Endothelial cell of umbilical vein (primary cell): ENCODE measurements at regions not wholly inside any gene's neighbourhood (a gene's known extent, or its start where the extent isn't known, plus 50 kb on each side); places are given as distances from the start of the nearest gene placed in this dataset.

Experiments used
- BruUV-seq: library from RNA; stranded (reverse); fragments of 400-500 nt; replicated peaks from 2 replicates; lab custom pipeline; 2021; lab: Mats Ljungman, UMichigan
- CTCF ChIA-PET: fragments of 300-600, 350-600 bp; sonication (Branson Sonifier 250); formaldehyde crosslinking; loops from one replicate; lab custom pipeline; 2021; ENCODE audit warnings: antibody characterized with exemption, inconsistent platforms; lab: Charles Lee
- POLR2A ChIA-PET: fragments of 300-600, 350-600 bp; sonication (Branson Sonifier 250); formaldehyde crosslinking; loops from one replicate; lab custom pipeline; 2021; ENCODE audit warnings: antibody characterized with exemption, inconsistent platforms; lab: Charles Lee
- DNase-seq: peaks from one replicate; pipeline ENCODE4 v3.0.0-alpha.2; 2011; ENCODE audit warnings: low read depth, low spot score
- FAIRE-seq: peaks from 2 replicates; lab custom pipeline; 2011; peaks lifted over from hg19 to GRCh38; lab: Jason Lieb, UNC
- H2AFZ ChIP-seq: 2 replicates; pipeline ENCODE4 v1.6.0; 2012; ENCODE audit warnings: low read depth, low read length, control low read depth, inconsistent platforms
- H3K27ac ChIP-seq: 2 replicates; pipeline ENCODE4 v1.5.1; 2011; ENCODE audit warnings: low read depth, mild to moderate bottlenecking, control low read depth, low read length, moderate library complexity; ENCODE audit not compliant: insufficient read depth
- H3K27me3 ChIP-seq, 2 experiments: 2 replicates each; pipeline versions ENCODE4 v1.6.0 to v1.6.1; 2011; ENCODE audit warnings: low read length in 2 of 2, mixed read lengths in 1 of 2; ENCODE audit not compliant: control insufficient read depth in 2 of 2, insufficient read depth in 2 of 2
- H3K36me3 ChIP-seq, 2 experiments: 2 replicates in 1 of 2; 3 replicates in 1 of 2; pipeline ENCODE4 v1.5.1; 2011; ENCODE audit warnings: low read length in 2 of 2, mild to moderate bottlenecking in 1 of 2, moderate library complexity in 1 of 2; ENCODE audit not compliant: control insufficient read depth in 2 of 2, insufficient read depth in 2 of 2; ENCODE audit errors: extremely low read depth in 1 of 2
- H3K4me1 ChIP-seq: 3 replicates; pipeline ENCODE4 v1.5.1; 2011; ENCODE audit warnings: mild to moderate bottlenecking, low read length; ENCODE audit not compliant: control insufficient read depth, insufficient read depth; ENCODE audit errors: extremely low read depth
- H3K4me2 ChIP-seq: 2 replicates; pipeline ENCODE4 v1.6.1; 2011; ENCODE audit warnings: low read length, control low read depth, mixed read lengths; ENCODE audit not compliant: insufficient read depth
- H3K4me3 ChIP-seq, 3 experiments: fragments of 200-600 bp in 1 of 3; sonication (generic), shearing (Covaris generic) in 1 of 3; replicated peaks in 1 of 3; 2 replicates each; pipeline ENCODE4 v1.5.1; 2011 to 2016; ENCODE audit warnings: control low read depth in 3 of 3, low read length in 3 of 3, mild to moderate bottlenecking in 2 of 3, inconsistent platforms in 1 of 3, low read depth in 1 of 3, moderate library complexity in 1 of 3; ENCODE audit not compliant: insufficient read depth in 1 of 3
- H3K79me2 ChIP-seq: 2 replicates; pipeline ENCODE4 v1.6.0; 2012; ENCODE audit warnings: low read length, inconsistent platforms; ENCODE audit not compliant: control insufficient read depth, insufficient read depth
- H3K9ac ChIP-seq: replicated peaks from 2 replicates; pipeline ENCODE3; 2011; ENCODE audit warnings: low read length, control low read depth; ENCODE audit not compliant: insufficient read depth; ENCODE audit errors: extremely low read depth
- H3K9me1 ChIP-seq: replicated peaks from 3 replicates; pipeline ENCODE4 v1.6.0; 2011; ENCODE audit warnings: mild to moderate bottlenecking, low read length; ENCODE audit not compliant: control insufficient read depth, insufficient read depth; ENCODE audit errors: extremely low read depth
- H3K9me3 ChIP-seq: replicated peaks from 2 replicates; pipeline ENCODE4 v1.5.1; 2012; ENCODE audit warnings: low read length, inconsistent platforms; ENCODE audit not compliant: control insufficient read depth, insufficient read depth
- H4K20me1 ChIP-seq: replicated peaks from 2 replicates; pipeline ENCODE3; 2011; ENCODE audit warnings: mild to moderate bottlenecking, low read length; ENCODE audit not compliant: control insufficient read depth, insufficient read depth; ENCODE audit errors: extremely low read depth
- CTCF ChIP-seq, 2 donors: IDR thresholded peaks; 1 replicate in 1 of 2; 2 replicates in 1 of 2; pipeline ENCODE4 v1.5.1; 2011; ENCODE audit warnings: low read length in 2 of 2, mild to moderate bottlenecking in 2 of 2, moderate library complexity in 2 of 2, control low read depth in 1 of 2, inconsistent platforms in 1 of 2, low read depth in 1 of 2; ENCODE audit not compliant: insufficient read depth in 1 of 2; ENCODE audit errors: extremely low read depth in 1 of 2
- EZH2 ChIP-seq: IDR thresholded peaks from 2 replicates; pipeline ENCODE4 v1.6.1; 2012; ENCODE audit warnings: borderline replicate concordance, low read depth, mild to moderate bottlenecking, moderate library complexity, low read length, inconsistent platforms; ENCODE audit not compliant: severe bottlenecking
- FOS ChIP-seq: IDR thresholded peaks from 2 replicates; pipeline ENCODE4 v1.6.1; 2011; ENCODE audit warnings: mild to moderate bottlenecking, low read length, moderate library complexity, borderline replicate concordance; ENCODE audit not compliant: insufficient read depth
- GATA2 ChIP-seq: IDR thresholded peaks from 2 replicates; pipeline ENCODE4 v1.7.0; 2011; ENCODE audit warnings: low read depth, mild to moderate bottlenecking, moderate library complexity, mixed read lengths, low read length; ENCODE audit not compliant: insufficient read length, insufficient read depth
- JUN ChIP-seq: IDR thresholded peaks from 2 replicates; pipeline ENCODE4 v1.6.1; 2011; ENCODE audit warnings: borderline replicate concordance, low read depth; ENCODE audit not compliant: insufficient read length, insufficient read depth
- MAX ChIP-seq: IDR thresholded peaks from 2 replicates; pipeline ENCODE4 v1.6.1; 2011; ENCODE audit not compliant: insufficient read depth, insufficient read length
- MYC ChIP-seq: IDR thresholded peaks from one replicate; pipeline ENCODE4 v1.6.1; 2011; ENCODE audit warnings: mild to moderate bottlenecking, low read depth, low read length
- POLR2A ChIP-seq: IDR thresholded peaks from 2 replicates; pipeline ENCODE4 v1.6.1; 2012; ENCODE audit warnings: low read depth, mild to moderate bottlenecking, control low read depth, low read length
- POLR2AphosphoS5 ChIP-seq: IDR thresholded peaks from 2 replicates; pipeline ENCODE4 v1.6.1; 2012; ENCODE audit warnings: low read depth, mild to moderate bottlenecking, control low read depth, low read length, moderate library complexity; ENCODE audit not compliant: insufficient read depth
- dilution Hi-C: fragments of 300-500 bp; cut with MboI; formaldehyde crosslinking; loops from one replicate; pipeline ENCODE4 v1.15.0; 2019; ENCODE audit warnings: low sequenced_read_pairs; ENCODE audit not compliant: extremely low pct_ligation_motif_present
- intact Hi-C: fragments of 100-400 bp; cut with micrococcal nuclease; formaldehyde crosslinking; loops from one replicate; pipeline ENCODE4 v1.10.0; 2022

GRCh38 chrX:25143596-25143995 lies 127.8 kb upstream of the ARX start:
- dilution Hi-C loops (no loop called here), intact Hi-C loops (loop anchor here (5.0 kb wide), 1 partner anchor 121 kb away; no protein-coding TSS in a partner anchor)
- H3K27me3 ChIP-seq: peaks cover 3 to 7% of the 10 kb centered on the region in 2 experiments
- no peak overlapping the region for H3K4me2 ChIP-seq
- POLR2A ChIA-PET: no interaction called here
- H3K4me1 ChIP-seq: no peaks in the 10 kb centered on the region
- BruUV-seq: no TSS peak
- CTCF ChIA-PET: interaction anchor here (0.6 to 4.4 kb wide), 26 partner anchors 9 to 884 kb away, joined by 3 to 83 read pairs (median 4); no protein-coding TSS in a partner anchor
- TF ChIP-seq POLR2A (no peak), JUN (no peak)
- no peak for FAIRE-seq
- no peak overlapping the region for H3K27ac ChIP-seq
- H3K9me1 ChIP-seq: no peaks in the 10 kb centered on the region
- no peak overlapping the region for H2AFZ ChIP-seq
- no peaks in the 10 kb centered on the region for H3K9me3 ChIP-seq
- DNase-seq: no peak
- no peaks in the 10 kb centered on the region for H3K79me2 ChIP-seq
- no peaks in the 10 kb centered on the region for H3K36me3 ChIP-seq
- no peak overlapping the region for H3K9ac ChIP-seq
- no peaks in the 10 kb centered on the region for H4K20me1 ChIP-seq
- H3K4me3 ChIP-seq: no peak overlapping the region

GRCh38 chrX:25141684-25142083 lies 125.9 kb upstream of the ARX start:
- no peak overlapping the region for H3K4me2 ChIP-seq
- no peaks in the 10 kb centered on the region for H3K9me1 ChIP-seq
- H3K27me3 ChIP-seq: peaks cover 3 to 7% of the 10 kb centered on the region in 2 experiments
- H3K27ac ChIP-seq: no peak overlapping the region
- no peaks in the 10 kb centered on the region for H3K79me2 ChIP-seq
- H3K9ac ChIP-seq: no peak overlapping the region
- no peaks in the 10 kb centered on the region for H3K9me3 ChIP-seq
- no peak overlapping the region for H2AFZ ChIP-seq
- H4K20me1 ChIP-seq: no peaks in the 10 kb centered on the region
- no peak overlapping the region for H3K4me3 ChIP-seq
- ChIA-PET CTCF (interaction anchor here (1.0 kb wide), 1 partner anchor 303 kb away, joined by 4 read pairs; no protein-coding TSS in a partner anchor), POLR2A (no interaction called here)
- H3K36me3 ChIP-seq: no peaks in the 10 kb centered on the region
- DNase-seq: no peak
- no peak for TF ChIP-seq MYC
- TF ChIP-seq JUN: no peak
- TF ChIP-seq GATA2: no peak
- TF ChIP-seq MAX: no peak
- no peak for TF ChIP-seq POLR2AphosphoS5
- no peak for TF ChIP-seq FOS
- TF ChIP-seq EZH2: no peak
- no peak for TF ChIP-seq POLR2A
- TF ChIP-seq CTCF (IDR thresholded peaks at IDR 0.05; ENCODE audit: extremely low read depth in 1 of 2, insufficient read depth in 1 of 2, low read depth in 1 of 2, low read length in 2 of 2): no peak
- no TSS peak for BruUV-seq
- dilution Hi-C loops (no loop called here), intact Hi-C loops (loop anchor here (5.0 kb wide), 1 partner anchor 119 kb away; no protein-coding TSS in a partner anchor)
- H3K4me1 ChIP-seq: no peaks in the 10 kb centered on the region
- FAIRE-seq: no peak
